GM10248 (cell line): ENCODE measurements at regions not wholly inside any gene's neighbourhood (a gene's known extent, or its start where the extent isn't known, plus 50 kb on each side); places are given as distances from the start of the nearest gene placed in this dataset.

ENCODE experiments used
- CTCF ChIA-PET: fragments of 300-600 bp; sonication (Branson Sonifier 250); formaldehyde crosslinking; extraction: SDS; loops from one replicate; lab custom pipeline; 2021; ENCODE audit warnings: antibody characterized with exemption; lab: Yijun Ruan, JAX
- POLR2A ChIA-PET: fragments of 350-650 bp; sonication (Branson Sonifier 250); formaldehyde crosslinking; extraction: SDS; loops from one replicate; lab custom pipeline; 2020; ENCODE audit warnings: antibody characterized with exemption; lab: Yijun Ruan, JAX
- DNase-seq: peaks from one replicate; pipeline ENCODE4 v3.0.0; 2012; ENCODE audit errors: extremely low spot score
- CTCF ChIP-seq: IDR thresholded peaks from 2 replicates; pipeline ENCODE4 v1.5.1; 2012; ENCODE audit warnings: mild to moderate bottlenecking, low read depth; ENCODE audit errors: extremely low read depth, missing control alignments, control extremely low read depth

- DNase-seq: no peak
- ChIA-PET CTCF (interaction anchor here (3.2 kb wide), 1 partner anchor 10 kb away, joined by 14 read pairs; no protein-coding TSS in a partner anchor), POLR2A (no interaction called here)
- TF ChIP-seq CTCF: no peak
Observed at GRCh38 chr6:98433325-98434056, 400.9 kb upstream of the POU3F2 start.

GRCh38 chr6:98443633-98444032 is 390.7 kb upstream of the POU3F2 start:
- TF ChIP-seq CTCF: no peak

DNA sequence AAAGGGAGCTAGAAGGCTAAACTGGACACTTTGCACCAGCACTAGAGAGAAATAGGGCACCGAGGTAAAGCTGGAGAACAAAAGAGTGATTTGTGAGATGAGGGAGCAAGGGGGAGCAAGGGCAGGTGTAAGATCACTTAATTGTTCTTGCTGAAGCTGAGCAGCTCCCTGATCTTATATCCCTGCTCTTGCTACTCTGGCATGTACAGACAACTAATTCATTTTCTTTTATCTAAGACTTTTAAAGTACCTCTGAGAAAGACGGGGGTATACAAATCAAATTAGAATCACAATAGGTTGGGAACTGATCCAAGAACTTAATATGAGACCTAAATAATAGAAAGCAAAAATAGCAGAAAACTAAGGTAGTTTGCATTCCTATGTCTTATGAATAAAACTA is 381.7 kb upstream of the POU3F2 start:
- no peak for DNase-seq
- CTCF ChIA-PET: interaction anchor here (0.9 kb wide), 1 partner anchor 30 kb away, joined by 3 read pairs; no protein-coding TSS in a partner anchor
- POLR2A ChIA-PET: no interaction called here
- TF ChIP-seq CTCF: no peak

More at GRCh38 chr6:98443633-98444032, 390.7 kb upstream of the POU3F2 start:
- DNase-seq: no peak
- ChIA-PET POLR2A (no interaction called here), CTCF (interaction anchor here (1.0 to 3.1 kb wide), 3 partner anchors 9 to 27 kb away, joined by 3 to 14 read pairs (median 3); no protein-coding TSS in a partner anchor)

GRCh38 chr6:98454809-98455322 is 379.5 kb upstream of the POU3F2 start:
- POLR2A ChIA-PET: no interaction called here
- TF ChIP-seq CTCF: no peak
- CTCF ChIA-PET: interaction anchor here (1.0 kb wide), 1 partner anchor 9 kb away, joined by 5 read pairs; no protein-coding TSS in a partner anchor
- DNase-seq: no peak

GRCh38 chr6:98458708-98459107 is 375.7 kb upstream of the POU3F2 start:
- ChIA-PET POLR2A (no interaction called here), CTCF (interaction anchor here (1.0 to 1.6 kb wide), 2 partner anchors 10 to 76 kb away, joined by 3 to 5 read pairs; no protein-coding TSS in a partner anchor)
- no peak for TF ChIP-seq CTCF
- no peak for DNase-seq

GRCh38 chr6:98463038-98464000 is 371.1 kb upstream of the POU3F2 start:
- no peak for DNase-seq

More at GRCh38 chr6:98463038-98464000, 371.1 kb upstream of the POU3F2 start:
- no peak for TF ChIP-seq CTCF
- POLR2A ChIA-PET: no interaction called here
- CTCF ChIA-PET: interaction anchor here (1.5 kb wide), 1 partner anchor 8 kb away, joined by 5 read pairs; no protein-coding TSS in a partner anchor
